ENCODE measurements at regions not wholly inside any gene's neighbourhood (a gene's known extent, or its start where the extent isn't known, plus 50 kb on each side); places are given as distances from the start of the nearest gene placed in this dataset.

- peak; percentile 93 for DNase-seq (ENCODE audit: low spot score)
These were observed 123.4 kb downstream of the SPCS3 start for GRCh38 chr4:176443117-176443516.

GRCh38 chr4:176443646-176444409, 124.1 kb downstream of the SPCS3 start:
- DNase-seq (ENCODE audit: low spot score): peak; percentile 82

- peak; percentile 67 for DNase-seq (ENCODE audit: low spot score)
These were observed 125.0 kb downstream of the SPCS3 start for GRCh38 chr4:176444741-176445140.

GRCh38 chr4:176448761-176449160, 129.0 kb downstream of the SPCS3 start:
- DNase-seq (ENCODE audit: low spot score): no peak

GRCh38 chr4:176451443-176451842, 131.7 kb downstream of the SPCS3 start:
- DNase-seq (ENCODE audit: low spot score): no peak

- no peak for DNase-seq (ENCODE audit: low spot score)
These were observed 133.3 kb downstream of the SPCS3 start for GRCh38 chr4:176453079-176453478.

GRCh38 chr4:176453658-176454057, 133.9 kb downstream of the SPCS3 start:
- DNase-seq (ENCODE audit: low spot score): no peak

- DNase-seq (ENCODE audit: low spot score): no peak
These were observed 145.0 kb downstream of the SPCS3 start for GRCh38 chr4:176464748-176465147.

GRCh38 chr4:176467001-176467400, 147.2 kb downstream of the SPCS3 start:
- DNase-seq (ENCODE audit: low spot score): no peak

- DNase-seq (ENCODE audit: low spot score): no peak
These were observed 149.8 kb downstream of the SPCS3 start for GRCh38 chr4:176469546-176469945.

- DNase-seq (ENCODE audit: low spot score): no peak
These were observed 150.9 kb downstream of the SPCS3 start for GRCh38 chr4:176470671-176471070.

- DNase-seq (ENCODE audit: low spot score): no peak
These were observed 155.3 kb downstream of the SPCS3 start for GRCh38 chr4:176475067-176475466.

- DNase-seq (ENCODE audit: low spot score): no peak
These were observed 158.3 kb downstream of the SPCS3 start for GRCh38 chr4:176478076-176478475.

- DNase-seq (ENCODE audit: low spot score): no peak
These were observed 160.0 kb downstream of the SPCS3 start for GRCh38 chr4:176479767-176480166.

GRCh38 chr4:176482972-176483371, 163.2 kb downstream of the SPCS3 start:
- DNase-seq (ENCODE audit: low spot score): no peak

- DNase-seq (ENCODE audit: low spot score): no peak
These were observed 164.7 kb downstream of the SPCS3 start for GRCh38 chr4:176484301-176484984.

GRCh38 chr4:176489001-176489400, 169.2 kb downstream of the SPCS3 start:
- no peak for DNase-seq (ENCODE audit: low spot score)

GRCh38 chr4:176492646-176493302, 173.0 kb downstream of the SPCS3 start:
- peak; percentile 48 for DNase-seq (ENCODE audit: low spot score)

GRCh38 chr4:176498617-176499256, 179.0 kb downstream of the SPCS3 start:
- no peak for DNase-seq (ENCODE audit: low spot score)

- peak; percentile 67 for DNase-seq (ENCODE audit: low spot score)
These were observed 179.8 kb downstream of the SPCS3 start for GRCh38 chr4:176499518-176499917.

GRCh38 chr4:176500894-176501293, 181.1 kb downstream of the SPCS3 start:
- no peak for DNase-seq (ENCODE audit: low spot score)

- DNase-seq (ENCODE audit: low spot score): no peak
These were observed 184.4 kb downstream of the SPCS3 start for GRCh38 chr4:176504118-176504517.
